ENCODE measurements at regions not wholly inside any gene's neighbourhood (a gene's known extent, or its start where the extent isn't known, plus 50 kb on each side); places are given as distances from the start of the nearest gene placed in this dataset.

- TF ChIP-seq POLR2A (IDR thresholded peaks at IDR 0.05) (no peak), CTCF (IDR thresholded peaks at IDR 0.05) (no peak)
These were observed 573.4 kb downstream of the TSN start for GRCh38 chr2:122328816-122329215.

Measured in Peyer's patch (tissue), 4 donors.